K562 (cell line): ENCODE measurements at regions not wholly inside any gene's neighbourhood (a gene's known extent, or its start where the extent isn't known, plus 50 kb on each side); places are given as distances from the start of the nearest gene placed in this dataset.

Source experiments
- ATAC-seq: fragments of 200-7000 bp; cut with Tn5 transposase; 3 replicates; pipeline ENCODE4 v1.9.1; 2020; ENCODE audit warnings: moderate library complexity
- BruUV-seq: library from RNA; stranded (reverse); fragments of 400-500 nt; replicated peaks from 2 replicates; lab custom pipeline; 2021; lab: Mats Ljungman, UMichigan
- CTCF ChIA-PET: fragments of 300-600 bp; formaldehyde crosslinking; extraction: SDS; loops from one replicate; lab custom pipeline; 2021; ENCODE audit warnings: low intra/inter-chr PET ratio; lab: Yijun Ruan, JAX
- POLR2A ChIA-PET: fragments of 300-600, 350-650 bp; sonication (Branson Sonifier 250); formaldehyde crosslinking; extraction: SDS; loops from one replicate; lab custom pipeline; 2021; ENCODE audit warnings: antibody characterized with exemption, inconsistent platforms; lab: Yijun Ruan, JAX
- DNase-seq, 4 experiments: peaks; one replicate each; pipeline versions ENCODE4 v3.0.0 to v3.0.0-alpha.2; 2011 to 2018; ENCODE audit warnings: low spot score in 3 of 4, mixed read lengths in 3 of 4; ENCODE audit errors: extremely low read depth in 1 of 4
- FAIRE-seq: peaks from 2 replicates; lab custom pipeline; 2011; peaks lifted over from hg19 to GRCh38; lab: Jason Lieb, UNC
- H2AFZ ChIP-seq: 2 replicates; pipeline ENCODE4 v1.6.0; 2011; ENCODE audit warnings: low read depth, low read length, control low read depth, inconsistent platforms
- H3K27ac ChIP-seq: fragments of 200-600 bp; 3 replicates; pipeline ENCODE4 v1.8.0; 2011; ENCODE audit warnings: low read depth, mild to moderate bottlenecking, control low read depth, inconsistent platforms, low read length, moderate library complexity, mixed read lengths; ENCODE audit errors: extremely low read depth
- H3K27me3 ChIP-seq, 2 experiments: fragments of 300-600 bp in 1 of 2; 2 replicates in 1 of 2; 3 replicates in 1 of 2; pipeline versions ENCODE4 v1.6.0 to v1.8.0; 2011; ENCODE audit warnings: inconsistent platforms in 2 of 2, low read length in 2 of 2, mild to moderate bottlenecking in 1 of 2, mixed read lengths in 1 of 2, moderate library complexity in 1 of 2; ENCODE audit not compliant: control insufficient read depth in 2 of 2, insufficient read depth in 2 of 2
- H3K36me3 ChIP-seq: fragments of 300-600 bp; 3 replicates; pipeline ENCODE4 v1.8.0; 2011; ENCODE audit warnings: mild to moderate bottlenecking, low read length, inconsistent platforms; ENCODE audit not compliant: control insufficient read depth, insufficient read depth
- H3K4me1 ChIP-seq, 2 experiments: fragments of 200-600 bp in 1 of 2; replicated peaks in 1 of 2; 2 replicates in 1 of 2; 3 replicates in 1 of 2; pipeline versions ENCODE4 v1.5.1 to v1.8.0; 2011; ENCODE audit warnings: inconsistent platforms in 2 of 2, low read length in 2 of 2, mild to moderate bottlenecking in 1 of 2, mixed read lengths in 1 of 2, moderate library complexity in 1 of 2; ENCODE audit not compliant: control insufficient read depth in 2 of 2, insufficient read depth in 2 of 2
- H3K4me2 ChIP-seq: 2 replicates; pipeline ENCODE4 v1.6.1; 2011; ENCODE audit warnings: low read length, control low read depth, inconsistent platforms, mixed read lengths; ENCODE audit not compliant: insufficient read depth
- H3K4me3 ChIP-seq: fragments of 200-600 bp; sonication (generic), shearing (Covaris generic); 2 replicates; pipeline ENCODE4 v1.5.1; 2016; ENCODE audit warnings: control low read depth, inconsistent platforms
- H3K79me2 ChIP-seq: fragments of 200-600 bp; 3 replicates; pipeline ENCODE4 v1.8.0; 2011; ENCODE audit warnings: low read length, inconsistent platforms; ENCODE audit not compliant: control insufficient read depth, insufficient read depth
- H3K9ac ChIP-seq, 2 experiments: 2 replicates each; pipeline versions ENCODE4 v1.6.0 to v1.6.1; 2011; ENCODE audit warnings: low read depth in 2 of 2, low read length in 2 of 2, control low read depth in 1 of 2, inconsistent platforms in 1 of 2, mild to moderate bottlenecking in 1 of 2, mixed read lengths in 1 of 2; ENCODE audit not compliant: insufficient read depth in 1 of 2
- H3K9me1 ChIP-seq: one replicate; pipeline ENCODE4 v1.6.0; 2011; ENCODE audit warnings: inconsistent platforms, mild to moderate bottlenecking, low read length, moderate library complexity; ENCODE audit not compliant: control insufficient read depth, insufficient read depth
- H3K9me3 ChIP-seq: replicated peaks from 2 replicates; pipeline ENCODE4 v1.5.1; 2011; ENCODE audit warnings: low read depth, low read length, inconsistent platforms; ENCODE audit not compliant: control insufficient read depth, insufficient read depth
- H4K20me1 ChIP-seq: replicated peaks from 2 replicates; pipeline ENCODE4 v1.6.1; 2011; ENCODE audit warnings: low read length, inconsistent platforms, mixed read lengths; ENCODE audit not compliant: control insufficient read depth, insufficient read depth
- CEBPG ChIP-seq, 3 experiments: fragments of 200-800 bp in 1 of 3; sonication (Bioruptor generic) in 1 of 3; sonication (generic) in 1 of 3; formaldehyde crosslinking in 1 of 3; IDR thresholded peaks in 2 of 3; conservative IDR thresholded peaks in 1 of 3; 2 replicates each; pipeline versions ENCODE4 v1.6.1 to v1.8.0; 2016 to 2022; ENCODE audit warnings: missing compliant biosample characterization in 2 of 3, missing genetic modification characterization in 2 of 3, mild to moderate bottlenecking in 1 of 3, missing genetic modification reagents in 1 of 3
- CGGBP1 ChIP-seq: fragments of 250-450 bp; sonication (Bioruptor Pico); IDR thresholded peaks from 2 replicates; pipeline ENCODE4 v1.9.0; 2021; ENCODE audit warnings: mild to moderate bottlenecking
- HDAC3 ChIP-seq: fragments of 450-650 bp; IDR thresholded peaks from 2 replicates; pipeline ENCODE4 v1.6.1; 2018; ENCODE audit warnings: borderline replicate concordance, mild to moderate bottlenecking, moderate library complexity; ENCODE audit not compliant: partially characterized antibody
- MYNN ChIP-seq, 2 experiments: sonication (generic); formaldehyde crosslinking in 1 of 2; IDR thresholded peaks; 2 replicates each; pipeline versions ENCODE4 v1.5.0 to v1.6.1; 2016 to 2020; ENCODE audit warnings: antibody characterized with exemption in 1 of 2, missing genetic modification reagents in 1 of 2
- NBN ChIP-seq: fragments of 450-650 bp; IDR thresholded peaks from 2 replicates; pipeline ENCODE4 v1.6.1; 2016; ENCODE audit warnings: low read depth, mild to moderate bottlenecking
- NCOA4 ChIP-seq: fragments of 450-650 bp; IDR thresholded peaks from 2 replicates; pipeline ENCODE4 v1.6.1; 2018; ENCODE audit warnings: mild to moderate bottlenecking; ENCODE audit not compliant: partially characterized antibody
- WGBS: fragments of 100-300 bp; shearing (Covaris generic); methylation state at CpG from one replicate; pipeline ENCODE4 v1.1.6; 2016; ENCODE audit warnings: low coverage, mixed read lengths; ENCODE audit not compliant: insufficient coverage; ENCODE audit errors: missing lambda C conversion rate; 5-methylcytosine and 5-hydroxymethylcytosine counted together
- in situ Hi-C: fragments of 300-500 bp; cut with MboI; formaldehyde crosslinking; loops from 4 replicates; pipeline ENCODE4 v1.15.0; 2018; ENCODE audit warnings: inconsistent platforms, mixed read lengths
- intact Hi-C: fragments of 100-400 bp; cut with micrococcal nuclease; formaldehyde crosslinking; loops from 2 replicates; pipeline ENCODE4 v1.14.2; 2022

GRCh38 chr6:11343963-11344723 is 111.7 kb upstream of the NEDD9 start:
- Histone ChIP-seq H2AFZ (no peak overlapping the region), H3K9me3 (no peaks in the 10 kb centered on the region), H3K4me3 (no peak overlapping the region), H3K79me2 (no peaks in the 10 kb centered on the region), H3K9me1 (no peaks in the 10 kb centered on the region), H3K36me3 (no peaks in the 10 kb centered on the region), H3K4me1 (no peaks in the 10 kb centered on the region), H3K27me3 (0 out of 5 replicates have a peak, but pooled peaks cover 0 to 5% of the 10 kb centered on the region in 2 experiments), H3K9ac (no peak overlapping the region), H3K4me2 (no peak overlapping the region), H4K20me1 (no peaks in the 10 kb centered on the region), H3K27ac (no peak overlapping the region)
- no TSS peak for BruUV-seq
- FAIRE-seq (no peak), ATAC-seq (no peak), DNase-seq (no peak)
- POLR2A ChIA-PET, result interaction anchor here (1.2 kb wide), 2 partner anchors 11 to 14 kb away, joined by 3 read pairs; no protein-coding TSS in a partner anchor
- TF ChIP-seq NBN, result no peak
- TF ChIP-seq NCOA4, result no peak
- TF ChIP-seq HDAC3, result no peak
- no peak for TF ChIP-seq MYNN (IDR thresholded peaks at IDR 0.05)
- TF ChIP-seq MYNN (CRISPR knock-in tag; IDR thresholded peaks at IDR 0.05), result no peak
- in situ Hi-C loops, result no loop called here
- 2% methylated on average over 6 of the region's 6 CpGs for WGBS
- intact Hi-C loops, result no loop called here
- CTCF ChIA-PET, result no interaction called here

DNA sequence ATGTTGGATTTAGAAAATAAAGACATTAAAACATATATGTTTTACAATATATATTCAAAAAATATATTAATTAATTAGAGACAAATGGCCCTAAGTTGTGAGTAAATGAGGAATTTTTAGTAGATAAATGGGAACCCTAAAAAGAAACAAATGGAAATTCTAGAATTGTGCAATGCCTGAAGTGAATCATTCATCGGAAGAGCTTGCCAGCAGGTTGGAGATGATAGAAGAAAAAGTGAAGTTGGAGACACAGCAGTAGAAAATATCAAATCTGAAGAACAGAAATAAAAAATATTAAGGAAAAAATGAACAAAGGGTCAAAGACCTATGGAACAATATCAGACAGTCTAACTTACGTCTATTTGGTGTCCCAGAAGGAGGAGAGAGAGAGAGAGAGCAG is 109.4 kb upstream of the NEDD9 start:
- no TSS peak for BruUV-seq
- H3K9ac ChIP-seq, result no peak overlapping the region
- in situ Hi-C loops, result no loop called here
- DNase-seq (no peak), ATAC-seq (no peak), FAIRE-seq (no peak)
- no peaks in the 10 kb centered on the region for H3K9me1 ChIP-seq
- H2AFZ ChIP-seq, result no peak overlapping the region
- H3K9me3 ChIP-seq, result no peaks in the 10 kb centered on the region
- TF ChIP-seq CEBPG (CRISPR knock-in tag; IDR thresholded peaks at IDR 0.05) (no peak), CEBPG (tag; conservative IDR thresholded peaks at IDR 0.05 in 1 of 2, IDR thresholded peaks at IDR 0.05 in 1 of 2) (0 out of 4 replicates have a peak, but pooled peaks of 1 of the 2 experiments have one; percentile 27), CGGBP1 (CRISPR knock-in tag) (no peak)
- ChIA-PET POLR2A (no interaction called here), CTCF (no interaction called here)
- H3K4me3 ChIP-seq, result no peak overlapping the region
- no peaks in the 10 kb centered on the region for H3K4me1 ChIP-seq
- WGBS, result 0% methylated on average over 2 of the region's 2 CpGs
- H3K79me2 ChIP-seq, result no peaks in the 10 kb centered on the region
- no peak overlapping the region for H3K4me2 ChIP-seq
- H4K20me1 ChIP-seq, result no peaks in the 10 kb centered on the region
- H3K27me3 ChIP-seq, result 0 out of 5 replicates have a peak, but pooled peaks cover 0 to 5% of the 10 kb centered on the region in 2 experiments
- H3K27ac ChIP-seq, result no peak overlapping the region
- intact Hi-C loops, result no loop called here
- H3K36me3 ChIP-seq, result no peaks in the 10 kb centered on the region
